ENCODE measurements at regions not wholly inside any gene's neighbourhood (a gene's known extent, or its start where the extent isn't known, plus 50 kb on each side); places are given as distances from the start of the nearest gene placed in this dataset.

DNA sequence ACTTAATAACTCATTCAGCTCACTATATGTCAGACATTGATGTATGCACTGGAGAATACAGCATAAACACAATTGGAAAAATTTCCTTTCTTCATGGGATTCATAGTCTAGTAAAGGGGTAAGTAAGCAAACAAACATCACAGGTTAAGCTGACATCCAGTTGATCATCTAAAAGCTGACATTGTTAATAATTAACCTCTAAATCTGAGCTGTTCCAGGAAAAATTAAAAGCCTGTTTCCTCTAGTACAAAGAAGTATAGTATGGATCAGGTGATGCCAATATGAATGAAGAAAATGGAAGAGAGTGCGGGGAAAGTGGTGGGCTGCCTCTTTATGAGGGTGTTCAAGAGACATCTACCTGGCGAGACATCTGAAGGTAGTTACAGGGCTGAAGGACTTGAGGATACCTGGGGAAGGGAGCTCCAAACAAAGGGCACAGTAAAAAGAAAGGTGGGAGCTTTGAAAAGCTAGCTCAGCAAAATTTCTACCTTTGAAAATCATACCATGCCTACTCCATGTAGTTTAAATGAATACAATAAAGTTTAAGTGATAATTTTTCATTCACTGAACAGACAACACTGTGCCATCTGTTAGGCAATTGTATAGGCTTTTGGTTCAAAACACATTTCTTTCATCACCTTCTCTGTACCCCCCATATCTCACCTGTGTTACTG is 619.3 kb downstream of the TRIB2 start:
- Histone ChIP-seq H4K8ac (replicated peaks; ENCODE audit: insufficient read length, low read depth, low read length) (no peak overlapping the region), H2BK15ac (ENCODE audit: low read depth, low read length) (no peak overlapping the region), H3T11ph (ENCODE audit: low read length) (no peak overlapping the region), H2AFZ (ENCODE audit: low read length) (no peak overlapping the region), H4K5ac (ENCODE audit: insufficient read length, low read depth, low read length) (no peak overlapping the region), H2BK20ac (ENCODE audit: low read depth, low read length, poor library complexity, severe bottlenecking) (no peak overlapping the region), H3K9me3 (ENCODE audit: control insufficient read depth, low read depth, low read length) (no peaks in the 10 kb centered on the region), H3K27me3 (ENCODE audit: insufficient read depth, low read length) (no peaks in the 10 kb centered on the region), H4K20me1 (ENCODE audit: control insufficient read depth, insufficient read depth, insufficient read length) (no peaks in the 10 kb centered on the region), H2BK120ac (ENCODE audit: low read depth, low read length, poor library complexity, severe bottlenecking) (no peak overlapping the region), H3K4ac (ENCODE audit: low read depth, low read length) (no peak overlapping the region), H2BK5ac (ENCODE audit: insufficient read length, low read length) (no peak overlapping the region), H3K14ac (ENCODE audit: insufficient read depth, low read length) (no peak overlapping the region), H3K23ac (ENCODE audit: insufficient read length, low read depth, low read length) (no peak overlapping the region), H3K56ac (ENCODE audit: insufficient read length, low read depth, low read length) (no peak overlapping the region), H3K4me1 (ENCODE audit: insufficient read depth, low read length) (no peaks in the 10 kb centered on the region), H3K79me1 (ENCODE audit: insufficient read depth, low read depth, low read length, poor library complexity, severe bottlenecking) (no peaks in the 10 kb centered on the region), H3K23me2 (ENCODE audit: insufficient read length, low read depth, low read length, poor library complexity, severe bottlenecking) (no peaks in the 10 kb centered on the region), H2AK5ac (ENCODE audit: insufficient read length, low read length) (no peak overlapping the region), H3K4me2 (ENCODE audit: insufficient read depth, insufficient read length, low read length) (no peak overlapping the region), H3K9ac (ENCODE audit: extremely low read depth, insufficient read length, low read length) (no peak overlapping the region), H3K18ac (ENCODE audit: insufficient read length, low read depth, low read length) (no peak overlapping the region), H3K27ac (ENCODE audit: insufficient read length, low read depth, low read length) (no peak overlapping the region), H4K91ac (ENCODE audit: insufficient read length, low read depth, low read length) (no peak overlapping the region), H3K79me2 (ENCODE audit: insufficient read depth, low read length) (no peaks in the 10 kb centered on the region), H2BK12ac (ENCODE audit: insufficient read length, low read depth, low read length) (no peak overlapping the region)
- Mint-ChIP-seq H3K4me3 (no peak overlapping the region), H3K27me3 (ENCODE audit: low read depth) (no peaks in the 10 kb centered on the region), H3K27ac (no peak overlapping the region), H3K4me1 (no peaks in the 10 kb centered on the region), H3K36me3 (ENCODE audit: insufficient read depth in 1 of 3, low read depth in 3 of 3) (no peaks in the 10 kb centered on the region), H3K9me3 (no peaks in the 10 kb centered on the region)
- no peak for DNase-seq
- no CpG with 5 or more reads among the region's 2 CpGs for WGBS (ENCODE audit: extremely low coverage, insufficient read length, low lambda C conversion rate)
- TF ChIP-seq, protein P1, sequence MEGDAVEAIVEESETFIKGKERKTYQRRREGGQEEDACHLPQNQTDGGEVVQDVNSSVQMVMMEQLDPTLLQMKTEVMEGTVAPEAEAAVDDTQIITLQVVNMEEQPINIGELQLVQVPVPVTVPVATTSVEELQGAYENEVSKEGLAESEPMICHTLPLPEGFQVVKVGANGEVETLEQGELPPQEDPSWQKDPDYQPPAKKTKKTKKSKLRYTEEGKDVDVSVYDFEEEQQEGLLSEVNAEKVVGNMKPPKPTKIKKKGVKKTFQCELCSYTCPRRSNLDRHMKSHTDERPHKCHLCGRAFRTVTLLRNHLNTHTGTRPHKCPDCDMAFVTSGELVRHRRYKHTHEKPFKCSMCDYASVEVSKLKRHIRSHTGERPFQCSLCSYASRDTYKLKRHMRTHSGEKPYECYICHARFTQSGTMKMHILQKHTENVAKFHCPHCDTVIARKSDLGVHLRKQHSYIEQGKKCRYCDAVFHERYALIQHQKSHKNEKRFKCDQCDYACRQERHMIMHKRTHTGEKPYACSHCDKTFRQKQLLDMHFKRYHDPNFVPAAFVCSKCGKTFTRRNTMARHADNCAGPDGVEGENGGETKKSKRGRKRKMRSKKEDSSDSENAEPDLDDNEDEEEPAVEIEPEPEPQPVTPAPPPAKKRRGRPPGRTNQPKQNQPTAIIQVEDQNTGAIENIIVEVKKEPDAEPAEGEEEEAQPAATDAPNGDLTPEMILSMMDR (conservative IDR thresholded peaks at IDR 0.05) = no peak
